ENCODE measurements at regions not wholly inside any gene's neighbourhood (a gene's known extent, or its start where the extent isn't known, plus 50 kb on each side); places are given as distances from the start of the nearest gene placed in this dataset.

GRCh38 chr17:70791748-70792443, 622.6 kb downstream of the KCNJ2 start:
- DNase-seq = no peak
- Mint-ChIP-seq H3K27ac (no peak overlapping the region), H3K36me3 (ENCODE audit: low read depth) (no peaks in the 10 kb centered on the region), H3K4me1 (ENCODE audit: low read depth) (no peaks in the 10 kb centered on the region), H3K9me3 (no peaks in the 10 kb centered on the region), H3K4me3 (no peak overlapping the region), H3K27me3 (no peaks in the 10 kb centered on the region)
- ATAC-seq = no peak
- intact Hi-C loops (cut with micrococcal nuclease) = no loop called here
- ChIA-PET CTCF (no interaction called here), POLR2A (no interaction called here)
- no peak for TF ChIP-seq CTCF (IDR thresholded peaks at IDR 0.05)

- H3K27ac Mint-ChIP-seq = no peak overlapping the region
These were observed 625.4 kb downstream of the KCNJ2 start for GRCh38 chr17:70794738-70795137.

GRCh38 chr17:70795620-70796019, 626.3 kb downstream of the KCNJ2 start:
- POLR2A ChIA-PET = no interaction called here
- no peaks in the 10 kb centered on the region for H3K36me3 Mint-ChIP-seq (ENCODE audit: low read depth)
- no peaks in the 10 kb centered on the region for H3K9me3 Mint-ChIP-seq
- H3K27ac Mint-ChIP-seq = no peak overlapping the region
- ATAC-seq (no peak), DNase-seq (no peak)
- H3K4me3 Mint-ChIP-seq = no peak overlapping the region
- TF ChIP-seq CTCF (IDR thresholded peaks at IDR 0.05) = no peak
- H3K27me3 Mint-ChIP-seq = no peaks in the 10 kb centered on the region
- H3K4me1 Mint-ChIP-seq (ENCODE audit: low read depth) = no peaks in the 10 kb centered on the region
- intact Hi-C loops (cut with micrococcal nuclease) = no loop called here
- CTCF ChIA-PET = no interaction called here

More at GRCh38 chr17:70794738-70795137, 625.4 kb downstream of the KCNJ2 start:
- Mint-ChIP-seq H3K9me3 (no peaks in the 10 kb centered on the region), H3K4me1 (ENCODE audit: low read depth) (no peaks in the 10 kb centered on the region), H3K27me3 (no peaks in the 10 kb centered on the region), H3K4me3 (no peak overlapping the region), H3K36me3 (ENCODE audit: low read depth) (no peaks in the 10 kb centered on the region)
- no peak for ATAC-seq
- no peak for DNase-seq
- POLR2A ChIA-PET = no interaction called here
- TF ChIP-seq CTCF (IDR thresholded peaks at IDR 0.05) = no peak
- intact Hi-C loops (cut with micrococcal nuclease) = no loop called here
- CTCF ChIA-PET = no interaction called here

GRCh38 chr17:70796757-70797156, 627.4 kb downstream of the KCNJ2 start:
- no peak for DNase-seq
- no peak overlapping the region for H3K27ac Mint-ChIP-seq
- no peak for TF ChIP-seq CTCF (IDR thresholded peaks at IDR 0.05)
- intact Hi-C loops (cut with micrococcal nuclease) = no loop called here
- no peak overlapping the region for H3K4me3 Mint-ChIP-seq
- ATAC-seq = no peak
- POLR2A ChIA-PET = no interaction called here
- no peaks in the 10 kb centered on the region for H3K27me3 Mint-ChIP-seq
- H3K9me3 Mint-ChIP-seq = no peaks in the 10 kb centered on the region
- CTCF ChIA-PET = no interaction called here
- no peaks in the 10 kb centered on the region for H3K36me3 Mint-ChIP-seq (ENCODE audit: low read depth)
- no peaks in the 10 kb centered on the region for H3K4me1 Mint-ChIP-seq (ENCODE audit: low read depth)

GRCh38 chr17:70797166-70797565, 627.8 kb downstream of the KCNJ2 start:
- ChIA-PET POLR2A (no interaction called here), CTCF (no interaction called here)
- Mint-ChIP-seq H3K36me3 (ENCODE audit: low read depth) (no peaks in the 10 kb centered on the region), H3K4me3 (no peak overlapping the region), H3K4me1 (ENCODE audit: low read depth) (no peaks in the 10 kb centered on the region), H3K27ac (no peak overlapping the region), H3K27me3 (no peaks in the 10 kb centered on the region), H3K9me3 (no peaks in the 10 kb centered on the region)
- DNase-seq = no peak
- intact Hi-C loops (cut with micrococcal nuclease) = no loop called here
- no peak for ATAC-seq
- TF ChIP-seq CTCF (IDR thresholded peaks at IDR 0.05) = no peak

Measured in activated CD8-positive, alpha-beta T cell treated with anti-CD3 and anti-CD28 coated beads for 36 hours (primary cell).